Activated T-helper 1 cell treated with anti-CD3 and anti-CD28 coated beads, Interleukin-12 subunit alpha, Interleukin-12 subunit beta, Interleukin-2, Interleukin-4 antibody, amounts not matched to agents 30 ng/mL and 10 ng/mL and 1 ng/mL, durations not matched to agents 14 hours and 24 hours and 36 hours (primary cell): ENCODE measurements at regions not wholly inside any gene's neighbourhood (a gene's known extent, or its start where the extent isn't known, plus 50 kb on each side); places are given as distances from the start of the nearest gene placed in this dataset.
"Not testable (repeated sequence)": the region's sequence is repeated elsewhere in the genome, so short reads cannot be mapped to it uniquely, and the experiment has no call there.

Experiments used
- DNase-seq: peaks from one replicate; pipeline ENCODE4 v3.0.0; 2021; ENCODE audit warnings: low spot score
- H3K27ac Mint-ChIP-seq: one replicate; pipeline ENCODE4 v1.8.0; 2021; ENCODE audit warnings: mild to moderate bottlenecking, mixed read lengths
- H3K27me3 Mint-ChIP-seq: one replicate; pipeline ENCODE4 v1.8.0; 2022; ENCODE audit warnings: mild to moderate bottlenecking, moderate library complexity, mixed read lengths; ENCODE audit not compliant: insufficient read depth
- H3K36me3 Mint-ChIP-seq: one replicate; pipeline ENCODE4 v1.8.0; 2021; ENCODE audit warnings: low read depth, mixed read lengths
- H3K4me1 Mint-ChIP-seq: one replicate; pipeline ENCODE4 v1.8.0; 2021; ENCODE audit warnings: low read depth, mixed read lengths
- H3K4me3 Mint-ChIP-seq: one replicate; pipeline ENCODE4 v1.8.0; 2021; ENCODE audit warnings: mild to moderate bottlenecking, moderate library complexity, mixed read lengths
- H3K9me3 Mint-ChIP-seq: one replicate; pipeline ENCODE4 v1.8.0; 2021; ENCODE audit warnings: mixed read lengths
- intact Hi-C: fragments of 100-400 bp; cut with micrococcal nuclease; formaldehyde crosslinking; loops from one replicate; pipeline ENCODE4 v1.15.1; 2024

GRCh38 chr1:47690341-47691250, 252.8 kb downstream of the FOXD2 start:
- no peaks in the 10 kb centered on the region for H3K36me3 Mint-ChIP-seq
- H3K9me3 Mint-ChIP-seq = no peaks in the 10 kb centered on the region
- intact Hi-C loops = no loop called here
- H3K27me3 Mint-ChIP-seq = peaks cover 3% of the 10 kb centered on the region
- DNase-seq = no peak
- H3K4me3 Mint-ChIP-seq = no peak overlapping the region
- no peaks in the 10 kb centered on the region for H3K4me1 Mint-ChIP-seq
- H3K27ac Mint-ChIP-seq = no peak overlapping the region

DNA sequence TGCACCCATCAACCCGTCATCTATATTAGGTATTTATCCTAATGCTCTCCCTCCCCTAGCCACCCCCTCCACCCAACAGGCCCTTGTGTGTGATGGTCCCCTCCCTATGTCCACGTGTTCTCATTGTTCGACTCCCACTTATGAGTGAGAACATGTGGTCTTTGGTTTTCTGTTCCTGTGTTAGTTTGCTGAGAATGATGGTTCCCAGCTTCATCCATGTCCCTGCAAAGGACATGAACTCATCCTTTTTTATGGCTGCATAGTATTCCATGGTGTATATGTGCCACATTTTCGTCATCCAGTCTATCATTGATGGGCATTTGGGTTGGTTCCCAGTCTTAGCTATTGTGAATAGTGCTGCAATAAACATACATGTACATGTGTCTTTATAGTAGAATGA, 253.4 kb downstream of the FOXD2 start:
- H3K27ac Mint-ChIP-seq, H3K36me3 Mint-ChIP-seq, H3K4me3 Mint-ChIP-seq, DNase-seq, H3K27me3 Mint-ChIP-seq, H3K9me3 Mint-ChIP-seq, H3K4me1 Mint-ChIP-seq, intact Hi-C loops: not testable (repeated sequence)

DNA sequence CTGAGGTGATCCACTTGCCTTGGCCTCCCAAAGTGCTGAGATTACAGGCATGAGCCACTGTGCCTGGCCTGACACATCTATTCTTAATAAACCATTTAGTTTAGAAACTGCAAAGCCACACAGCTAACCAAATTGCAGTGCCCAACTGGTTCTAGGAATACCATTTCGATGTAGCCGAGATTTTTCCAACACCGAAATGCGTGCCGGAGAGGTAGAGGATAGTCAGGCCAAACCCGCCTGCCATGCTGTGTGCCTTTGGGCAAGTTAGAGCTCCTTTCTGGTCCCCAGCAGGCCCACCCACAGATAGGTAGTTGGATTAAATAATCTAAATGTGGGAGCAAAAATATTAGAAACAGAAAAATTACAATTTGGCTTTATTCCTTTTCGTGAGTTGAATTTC, 254.4 kb downstream of the FOXD2 start:
- Mint-ChIP-seq H3K36me3 (no peaks in the 10 kb centered on the region), H3K9me3 (no peaks in the 10 kb centered on the region), H3K4me3 (no peak overlapping the region), H3K4me1 (no peaks in the 10 kb centered on the region), H3K27ac (no peak overlapping the region), H3K27me3 (peaks cover 3% of the 10 kb centered on the region)
- intact Hi-C loops = no loop called here
- DNase-seq = no peak

DNA sequence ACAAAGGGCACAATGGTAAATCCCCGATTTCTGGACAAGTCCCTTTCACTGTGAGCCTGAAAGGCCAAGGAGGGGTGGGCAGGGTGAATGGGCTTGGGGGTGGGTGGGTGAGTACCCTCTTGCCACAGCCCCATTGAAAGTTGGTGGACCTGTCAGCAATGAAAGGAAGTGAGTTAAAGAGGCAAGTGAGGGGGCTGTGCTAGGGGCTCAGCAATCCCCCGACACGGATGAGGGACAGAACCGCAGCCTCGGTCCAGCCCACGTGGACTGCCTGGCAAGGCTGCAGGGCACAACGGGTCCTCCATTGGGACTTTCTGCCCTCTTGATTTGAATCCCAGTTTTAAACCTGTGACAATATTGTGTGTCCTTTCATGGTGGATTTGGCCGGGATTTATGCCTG, 255.3 kb downstream of the FOXD2 start:
- no peak for DNase-seq
- no peaks in the 10 kb centered on the region for H3K4me1 Mint-ChIP-seq

DNA sequence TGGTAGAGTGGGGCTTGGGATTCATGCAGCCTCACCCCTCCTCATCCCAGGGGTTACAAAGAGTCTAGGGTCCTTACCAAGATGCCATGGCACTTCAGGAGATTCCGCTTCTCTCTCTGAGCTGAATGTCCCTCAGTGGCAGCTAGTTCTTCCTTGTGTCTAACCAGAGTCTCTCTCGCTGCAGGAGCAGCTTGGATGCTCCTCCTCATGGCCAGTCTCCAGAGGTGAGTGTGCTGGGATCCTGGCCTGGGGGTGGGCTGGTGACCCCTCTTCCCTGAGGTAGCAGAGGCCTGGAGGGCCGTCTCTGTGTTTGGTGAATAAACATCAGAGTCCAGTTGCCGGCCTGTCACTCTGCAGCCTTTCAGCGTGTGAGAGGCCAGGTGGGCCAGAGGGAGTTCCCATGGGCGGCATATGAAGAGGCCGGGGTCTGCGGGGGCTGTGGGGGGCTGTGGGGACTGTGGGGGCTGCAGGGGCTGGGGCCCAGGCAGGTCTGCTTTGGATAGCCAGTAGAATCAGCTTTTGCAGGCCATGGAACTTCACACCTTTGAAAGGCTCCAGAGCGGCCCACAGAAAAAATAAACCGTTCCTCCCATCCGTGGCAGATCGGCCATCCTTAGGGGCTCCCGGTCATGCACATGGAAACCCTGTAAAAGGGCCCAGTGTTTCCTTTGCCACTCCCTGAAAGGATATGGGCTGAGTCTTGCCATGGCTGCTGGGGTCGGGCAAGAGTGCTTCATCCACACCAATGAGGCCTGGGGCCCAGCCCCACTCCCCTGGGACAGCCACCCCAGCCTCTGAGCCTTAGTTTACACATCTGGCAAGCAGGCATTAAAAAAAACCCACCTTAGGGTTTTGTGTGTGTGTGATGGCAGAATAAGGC, 256.4 kb downstream of the FOXD2 start:
- intact Hi-C loops = no loop called here
- Mint-ChIP-seq H3K27me3 (peaks cover 3% of the 10 kb centered on the region), H3K27ac (no peak overlapping the region), H3K9me3 (no peaks in the 10 kb centered on the region), H3K4me3 (no peak overlapping the region), H3K4me1 (no peaks in the 10 kb centered on the region), H3K36me3 (no peaks in the 10 kb centered on the region)
- no peak for DNase-seq

More for the DNA sequence above, 255.3 kb downstream of the FOXD2 start:
- Mint-ChIP-seq H3K36me3 (no peaks in the 10 kb centered on the region), H3K4me3 (no peak overlapping the region), H3K27me3 (peaks cover 3% of the 10 kb centered on the region), H3K27ac (no peak overlapping the region), H3K9me3 (no peaks in the 10 kb centered on the region)
- intact Hi-C loops = no loop called here

DNA sequence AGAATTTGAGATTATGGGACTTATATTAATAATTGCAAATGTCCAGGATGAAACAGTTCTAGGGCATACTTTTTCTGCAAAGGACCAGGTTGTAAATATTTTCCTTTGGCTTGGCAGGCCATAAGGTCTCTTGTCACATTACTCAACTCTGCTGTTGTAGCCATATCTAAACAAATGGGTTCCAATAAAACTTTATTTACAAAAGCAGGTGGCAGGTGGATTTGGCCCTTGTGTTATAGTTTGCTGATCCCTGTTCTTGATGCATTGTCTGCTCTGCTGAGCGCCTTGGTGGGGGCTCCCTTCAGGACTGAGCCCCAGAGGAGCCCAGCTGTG, 258.5 kb downstream of the FOXD2 start:
- no peak for DNase-seq
- H3K27ac Mint-ChIP-seq = no peak overlapping the region
- no peaks in the 10 kb centered on the region for H3K4me1 Mint-ChIP-seq
- intact Hi-C loops = no loop called here
- no peaks in the 10 kb centered on the region for H3K9me3 Mint-ChIP-seq
- H3K27me3 Mint-ChIP-seq = peaks cover 1% of the 10 kb centered on the region
- no peak overlapping the region for H3K4me3 Mint-ChIP-seq
- no peaks in the 10 kb centered on the region for H3K36me3 Mint-ChIP-seq

DNA sequence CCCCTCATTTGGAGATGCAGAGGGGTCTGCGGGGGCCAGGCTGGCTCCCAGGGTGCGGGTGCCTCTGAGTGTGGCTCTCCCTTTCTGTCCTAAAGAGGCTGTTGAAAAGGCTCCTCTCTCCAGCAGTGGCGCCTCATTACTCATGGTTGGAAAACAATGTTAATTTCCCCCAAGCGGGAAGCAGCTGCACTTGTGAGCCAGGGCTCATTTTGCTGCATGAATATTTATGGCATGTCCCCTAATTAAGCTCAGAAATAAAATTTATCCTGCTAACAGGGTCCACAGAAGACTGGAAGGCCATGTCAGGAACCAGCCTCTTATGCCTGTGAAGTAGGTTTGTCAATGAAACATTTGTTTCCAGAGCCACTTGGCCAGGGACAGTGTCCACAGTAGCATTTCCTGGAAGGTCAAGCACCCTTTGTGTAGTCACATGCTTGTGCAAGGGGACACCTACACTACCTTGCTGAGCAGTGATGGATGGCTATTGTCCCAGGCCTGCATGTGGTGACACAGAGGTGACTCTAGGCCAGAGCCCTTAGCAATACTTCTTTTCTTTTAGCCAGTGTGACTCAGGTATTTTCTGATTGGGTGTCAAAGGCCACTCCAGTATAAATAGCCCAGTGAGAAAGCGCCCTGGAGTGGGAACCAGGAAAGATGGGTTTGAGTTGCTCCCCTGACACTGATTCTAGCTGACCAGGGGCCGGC, 259.0 kb downstream of the FOXD2 start:
- Mint-ChIP-seq H3K27ac (no peak overlapping the region), H3K9me3 (no peaks in the 10 kb centered on the region)

GRCh38 chr1:47697616-47698335, 259.9 kb downstream of the FOXD2 start:
- no peak overlapping the region for H3K27ac Mint-ChIP-seq
- no peak for DNase-seq
- H3K4me1 Mint-ChIP-seq = no peaks in the 10 kb centered on the region
- no peaks in the 10 kb centered on the region for H3K9me3 Mint-ChIP-seq
- H3K36me3 Mint-ChIP-seq = no peaks in the 10 kb centered on the region
- no peak overlapping the region for H3K4me3 Mint-ChIP-seq
- intact Hi-C loops = no loop called here
- peaks cover 2% of the 10 kb centered on the region for H3K27me3 Mint-ChIP-seq

More for the DNA sequence above, 259.0 kb downstream of the FOXD2 start:
- intact Hi-C loops = no loop called here
- no peaks in the 10 kb centered on the region for H3K4me1 Mint-ChIP-seq
- DNase-seq = no peak
- H3K27me3 Mint-ChIP-seq = peaks cover 1% of the 10 kb centered on the region
- no peak overlapping the region for H3K4me3 Mint-ChIP-seq
- no peaks in the 10 kb centered on the region for H3K36me3 Mint-ChIP-seq

- Mint-ChIP-seq H3K27me3 (peaks cover 4% of the 10 kb centered on the region), H3K9me3 (no peaks in the 10 kb centered on the region), H3K36me3 (no peaks in the 10 kb centered on the region), H3K4me1 (no peaks in the 10 kb centered on the region), H3K27ac (no peak overlapping the region), H3K4me3 (no peak overlapping the region)
- intact Hi-C loops = no loop called here
- DNase-seq = no peak
These were observed 261.8 kb downstream of the FOXD2 start for GRCh38 chr1:47699492-47700235.

- Mint-ChIP-seq H3K4me1 (no peaks in the 10 kb centered on the region), H3K27me3 (peaks cover 6% of the 10 kb centered on the region), H3K4me3 (no peak overlapping the region), H3K27ac (no peak overlapping the region), H3K36me3 (no peaks in the 10 kb centered on the region), H3K9me3 (no peaks in the 10 kb centered on the region)
- no peak for DNase-seq
- intact Hi-C loops = no loop called here
These were observed 263.4 kb downstream of the FOXD2 start for GRCh38 chr1:47701283-47701682.

DNA sequence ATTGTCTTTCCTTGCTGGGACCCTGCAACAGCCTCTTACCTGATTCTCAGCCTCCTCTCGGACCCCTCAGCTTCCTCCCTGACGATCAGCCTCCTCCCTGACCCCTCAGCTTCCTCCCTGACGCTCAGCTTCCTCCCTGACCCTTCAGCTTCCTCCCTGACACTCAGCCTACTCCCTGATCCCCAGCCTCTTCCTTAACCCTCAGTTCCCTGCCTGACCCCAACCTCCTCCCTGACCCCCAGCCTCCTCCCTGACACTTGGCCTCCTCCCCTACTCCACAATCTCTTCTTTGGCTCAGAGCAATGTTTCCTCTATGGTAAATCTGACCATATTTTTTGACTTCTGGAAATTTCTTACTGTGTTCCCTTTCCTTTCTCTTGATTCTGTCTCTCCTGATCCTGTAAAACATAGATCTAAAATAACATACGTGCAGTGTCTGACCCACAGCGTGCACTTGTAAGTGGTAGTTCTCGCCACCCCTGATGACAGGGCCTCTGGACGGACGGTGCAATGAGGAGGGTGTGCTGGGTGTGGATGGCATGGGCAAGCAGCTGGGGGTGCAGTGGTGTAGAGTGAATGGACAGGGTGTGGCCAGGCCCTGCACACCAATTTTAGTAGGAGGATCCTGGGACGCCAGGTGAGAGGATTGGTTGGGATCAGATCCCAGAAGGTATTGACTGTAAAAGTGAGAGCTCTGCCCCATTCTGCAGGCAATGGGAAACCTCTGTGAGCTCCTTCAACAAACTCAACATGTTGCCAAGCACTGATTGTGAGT, 264.1 kb downstream of the FOXD2 start:
- no peaks in the 10 kb centered on the region for H3K9me3 Mint-ChIP-seq
- H3K4me3 Mint-ChIP-seq = no peak overlapping the region
- intact Hi-C loops = no loop called here
- no peaks in the 10 kb centered on the region for H3K36me3 Mint-ChIP-seq
- no peak overlapping the region for H3K27ac Mint-ChIP-seq
- peaks cover 11% of the 10 kb centered on the region for H3K27me3 Mint-ChIP-seq
- no peaks in the 10 kb centered on the region for H3K4me1 Mint-ChIP-seq
- DNase-seq = no peak
